ENCODE measurements at regions not wholly inside any gene's neighbourhood (a gene's known extent, or its start where the extent isn't known, plus 50 kb on each side); places are given as distances from the start of the nearest gene placed in this dataset.
"Not testable (repeated sequence)": the region's sequence is repeated elsewhere in the genome, so short reads cannot be mapped to it uniquely, and the experiment has no call there.

GRCh38 chr2:6143812-6144211 is 451.6 kb downstream of the SOX11 start:
- no peak for DNase-seq

GRCh38 chr2:6147215-6147614 is 455.0 kb downstream of the SOX11 start:
- not testable (repeated sequence) for DNase-seq

GRCh38 chr2:6148882-6149281 is 456.7 kb downstream of the SOX11 start:
- DNase-seq: no peak

GRCh38 chr2:6159606-6160005 is 467.4 kb downstream of the SOX11 start:
- DNase-seq: no peak

- no peak for DNase-seq
Observed at GRCh38 chr2:6163932-6164331, 471.7 kb downstream of the SOX11 start.

GRCh38 chr2:6164986-6165747 is 473.0 kb downstream of the SOX11 start:
- DNase-seq: no peak

GRCh38 chr2:6167592-6168138 is 475.5 kb downstream of the SOX11 start:
- no peak for DNase-seq

GRCh38 chr2:6168485-6168884 is 476.3 kb downstream of the SOX11 start:
- DNase-seq: no peak

- no peak for DNase-seq
Observed at GRCh38 chr2:6171294-6171693, 479.1 kb downstream of the SOX11 start.

- no peak for DNase-seq
Observed at GRCh38 chr2:6177811-6178210, 485.6 kb downstream of the SOX11 start.

- DNase-seq: no peak
Observed at GRCh38 chr2:6181525-6181924, 489.3 kb downstream of the SOX11 start.

- DNase-seq: no peak
Observed at GRCh38 chr2:6181926-6182325, 489.7 kb downstream of the SOX11 start.

GRCh38 chr2:6183226-6183625 is 491.0 kb downstream of the SOX11 start:
- no peak for DNase-seq

GRCh38 chr2:6184532-6185292 is 492.5 kb downstream of the SOX11 start:
- DNase-seq: no peak

- no peak for DNase-seq
Observed at GRCh38 chr2:6186332-6187151, 494.4 kb downstream of the SOX11 start.

GRCh38 chr2:6196449-6196848 is 504.3 kb downstream of the SOX11 start:
- DNase-seq: no peak

- not testable (repeated sequence) for DNase-seq
Observed at GRCh38 chr2:6198370-6198919, 506.3 kb downstream of the SOX11 start.

GRCh38 chr2:6202756-6203155 is 510.6 kb downstream of the SOX11 start:
- no peak for DNase-seq

GRCh38 chr2:6203291-6203959 is 511.2 kb downstream of the SOX11 start:
- no peak for DNase-seq

- DNase-seq: no peak
Observed at GRCh38 chr2:6206882-6207281, 514.7 kb downstream of the SOX11 start.

- no peak for DNase-seq
Observed at GRCh38 chr2:6211236-6211635, 519.1 kb downstream of the SOX11 start.

GRCh38 chr2:6212491-6212890 is 520.3 kb downstream of the SOX11 start:
- no peak for DNase-seq
